BJ (cell line): ENCODE measurements at regions not wholly inside any gene's neighbourhood (a gene's known extent, or its start where the extent isn't known, plus 50 kb on each side); places are given as distances from the start of the nearest gene placed in this dataset.

Experiments used
- CTCF ChIA-PET: fragments of 350-600 bp; formaldehyde crosslinking; extraction: SDS; loops from one replicate; lab custom pipeline; 2021; ENCODE audit warnings: antibody characterized with exemption, inconsistent platforms; lab: Yijun Ruan, JAX
- POLR2A ChIA-PET: fragments of 300-600 bp; sonication (Branson Sonifier 250); formaldehyde crosslinking; extraction: SDS; loops from one replicate; lab custom pipeline; 2021; ENCODE audit warnings: antibody characterized with exemption; lab: Charles Lee
- DNase-seq: peaks from one replicate; pipeline ENCODE4 v3.0.0-alpha.2; 2011; ENCODE audit warnings: low read depth
- H3K27me3 ChIP-seq: 2 replicates; pipeline ENCODE4 v1.6.0; 2011; ENCODE audit warnings: low read length; ENCODE audit not compliant: control insufficient read depth, insufficient read depth
- H3K36me3 ChIP-seq: 2 replicates; pipeline ENCODE4 v1.5.1; 2011; ENCODE audit warnings: low read length; ENCODE audit not compliant: control insufficient read depth, insufficient read depth
- H3K4me3 ChIP-seq: 2 replicates; pipeline ENCODE4 v1.5.1; 2011; ENCODE audit warnings: low read depth, mild to moderate bottlenecking, control low read depth, low read length
- CTCF ChIP-seq: IDR thresholded peaks from 2 replicates; pipeline ENCODE4 v1.5.1; 2011; ENCODE audit warnings: low read depth, mild to moderate bottlenecking, control low read depth, inconsistent platforms, low read length, moderate library complexity; ENCODE audit not compliant: insufficient read depth

GRCh38 chr11:76276046-76276780 is 69.9 kb upstream of the WNT11 start:
- no peak overlapping the region for H3K4me3 ChIP-seq
- no peak for TF ChIP-seq CTCF
- CTCF ChIA-PET = no interaction called here
- POLR2A ChIA-PET = no interaction called here
- H3K36me3 ChIP-seq = no peaks in the 10 kb centered on the region
- peaks cover 7% of the 10 kb centered on the region for H3K27me3 ChIP-seq
- DNase-seq = no peak

GRCh38 chr11:76275446-76275845 is 69.1 kb upstream of the WNT11 start:
- ChIA-PET CTCF (no interaction called here), POLR2A (no interaction called here)
- Histone ChIP-seq H3K36me3 (no peaks in the 10 kb centered on the region), H3K4me3 (no peak overlapping the region), H3K27me3 (peaks cover 6% of the 10 kb centered on the region)
- DNase-seq = no peak
- no peak for TF ChIP-seq CTCF

- CTCF ChIA-PET = interaction anchor here (1.2 to 1.4 kb wide), 2 partner anchors 16 kb away, joined by 3 read pairs; no protein-coding TSS in a partner anchor
- no peak for TF ChIP-seq CTCF
- POLR2A ChIA-PET = no interaction called here
- no peaks in the 10 kb centered on the region for H3K36me3 ChIP-seq
- peaks cover 4% of the 10 kb centered on the region for H3K27me3 ChIP-seq
- no peak for DNase-seq
- no peak overlapping the region for H3K4me3 ChIP-seq
Measured at GRCh38 chr11:76271068-76271467, 64.8 kb upstream of the WNT11 start.

GRCh38 chr11:76270389-76270788 is 64.1 kb upstream of the WNT11 start:
- DNase-seq = no peak
- POLR2A ChIA-PET = no interaction called here
- Histone ChIP-seq H3K27me3 (peaks cover 4% of the 10 kb centered on the region), H3K4me3 (no peak overlapping the region), H3K36me3 (no peaks in the 10 kb centered on the region)
- TF ChIP-seq CTCF = no peak
- CTCF ChIA-PET = interaction anchor here (1.2 to 1.6 kb wide), 3 partner anchors 16 to 61 kb away, joined by 3 to 6 read pairs (median 3); no protein-coding TSS in a partner anchor

- Histone ChIP-seq H3K4me3 (no peak overlapping the region), H3K36me3 (no peaks in the 10 kb centered on the region), H3K27me3 (peaks cover 7% of the 10 kb centered on the region)
- DNase-seq = no peak
- ChIA-PET POLR2A (no interaction called here), CTCF (interaction anchor here (1.2 to 1.6 kb wide), 3 partner anchors 15 to 60 kb away, joined by 3 to 6 read pairs (median 3); no protein-coding TSS in a partner anchor)
- TF ChIP-seq CTCF = no peak
Measured at GRCh38 chr11:76269661-76270261, 63.5 kb upstream of the WNT11 start.
